ENCODE measurements at regions not wholly inside any gene's neighbourhood (a gene's known extent, or its start where the extent isn't known, plus 50 kb on each side); places are given as distances from the start of the nearest gene placed in this dataset.

GRCh38 chrX:43595931-43596330 is 60.2 kb upstream of the MAOA start:
- TF ChIP-seq CTCF (IDR thresholded peaks at IDR 0.05) (no peak), EP300 (IDR thresholded peaks at IDR 0.05) (no peak), POLR2A (IDR thresholded peaks at IDR 0.05) (no peak)
